Neural cell (in vitro differentiated cells): ENCODE measurements at regions not wholly inside any gene's neighbourhood (a gene's known extent, or its start where the extent isn't known, plus 50 kb on each side); places are given as distances from the start of the nearest gene placed in this dataset.

Experiments
- H2AFZ ChIP-seq: fragments of 200-600, 300-800 bp; sonication (generic), shearing (Covaris generic); 2 replicates; pipeline ENCODE4 v1.6.0; 2014; ENCODE audit warnings: low read depth, mild to moderate bottlenecking, antibody characterized with exemption, low read length, moderate library complexity
- H3F3A ChIP-seq: fragments of 200-600 bp; shearing (Covaris generic); 2 replicates; pipeline ENCODE4 v1.6.1; 2016; ENCODE audit warnings: mild to moderate bottlenecking, moderate library complexity, mixed read lengths, antibody characterized with exemption, low read length; ENCODE audit not compliant: insufficient read depth, poor library complexity, severe bottlenecking
- H3K27ac ChIP-seq: fragments of 200-600, 300-800 bp; sonication (generic), shearing (Covaris generic); 2 replicates; pipeline ENCODE4 v1.5.1; 2014; ENCODE audit warnings: mild to moderate bottlenecking, low read length, moderate library complexity
- H3K27me3 ChIP-seq: fragments of 300-800, 200-600 bp; sonication (generic), shearing (Covaris generic); 2 replicates; pipeline ENCODE4 v1.6.0; 2014; ENCODE audit warnings: mild to moderate bottlenecking, low read depth, low read length, moderate library complexity; ENCODE audit not compliant: insufficient read depth
- H3K36me3 ChIP-seq: fragments of 300-800, 200-600 bp; sonication (generic), shearing (Covaris generic); 2 replicates; pipeline ENCODE4 v1.5.1; 2014; ENCODE audit warnings: mild to moderate bottlenecking, antibody characterized with exemption, low read length, moderate library complexity; ENCODE audit not compliant: insufficient read depth
- H3K4me2 ChIP-seq: fragments of 300-800, 200-600 bp; sonication (generic), shearing (Covaris generic); 2 replicates; pipeline ENCODE4 v1.6.0; 2014; ENCODE audit warnings: mild to moderate bottlenecking, low read length
- H3K4me3 ChIP-seq: fragments of 300-800, 200-600 bp; sonication (generic), shearing (Covaris generic); 2 replicates; pipeline ENCODE4 v1.5.1; 2014; ENCODE audit warnings: mild to moderate bottlenecking, low read length, moderate library complexity
- H3K79me2 ChIP-seq: fragments of 200-600 bp; shearing (Covaris generic); replicated peaks from 2 replicates; pipeline ENCODE4 v1.6.0; 2014; ENCODE audit warnings: mild to moderate bottlenecking, low read length, moderate library complexity; ENCODE audit not compliant: insufficient read depth
- H3K9ac ChIP-seq: fragments of 300-800, 200-600 bp; sonication (generic), shearing (Covaris generic); 2 replicates; pipeline ENCODE4 v1.6.1; 2016; ENCODE audit warnings: mild to moderate bottlenecking, low read length, mixed read lengths
- H3K9me2 ChIP-seq: fragments of 200-600 bp; shearing (Covaris generic); 2 replicates; pipeline ENCODE4 v1.6.1; 2016; ENCODE audit warnings: mild to moderate bottlenecking, low read length, mixed read lengths; ENCODE audit not compliant: insufficient read depth
- H3K9me3 ChIP-seq: fragments of 200-600, 300-800 bp; sonication (generic), shearing (Covaris generic); 2 replicates; pipeline ENCODE4 v1.6.1; 2016; ENCODE audit warnings: mild to moderate bottlenecking, mixed run types, low read length, moderate library complexity, mixed read lengths
- H4K20me1 ChIP-seq: fragments of 200-600 bp; shearing (Covaris generic); 2 replicates; pipeline ENCODE4 v1.6.1; 2016; ENCODE audit warnings: mild to moderate bottlenecking, mixed run types; ENCODE audit not compliant: insufficient read depth
- CTCF ChIP-seq: fragments of 450-650 bp; IDR thresholded peaks from 2 replicates; pipeline ENCODE4 v1.5.1; 2014; ENCODE audit warnings: antibody characterized with exemption, mild to moderate bottlenecking, moderate library complexity; ENCODE audit not compliant: poor library complexity, severe bottlenecking
- EP300 ChIP-seq: fragments of 450-650 bp; conservative IDR thresholded peaks from 2 replicates; pipeline ENCODE4 v1.6.1; 2014; ENCODE audit warnings: antibody characterized with exemption, mild to moderate bottlenecking, moderate library complexity; ENCODE audit not compliant: poor library complexity, severe bottlenecking
- EZH2 ChIP-seq: fragments of 200-600, 300-800 bp; shearing (Covaris generic), sonication (generic); IDR thresholded peaks from 2 replicates; pipeline ENCODE4 v1.6.1; 2014; ENCODE audit warnings: antibody characterized with exemption, low read length, borderline replicate concordance, mild to moderate bottlenecking; ENCODE audit not compliant: insufficient read depth, poor library complexity, severe bottlenecking
- MXI1 ChIP-seq: fragments of 450-650 bp; conservative IDR thresholded peaks from 2 replicates; pipeline ENCODE4 v1.6.1; 2014; ENCODE audit warnings: antibody characterized with exemption, mild to moderate bottlenecking; ENCODE audit not compliant: poor library complexity, severe bottlenecking
- POLR2AphosphoS5 ChIP-seq: IDR thresholded peaks from 2 replicates; pipeline ENCODE4 v1.6.1; 2012
- RAD21 ChIP-seq: fragments of 450-650 bp; conservative IDR thresholded peaks from 2 replicates; pipeline ENCODE4 v1.6.1; 2014; ENCODE audit warnings: antibody characterized with exemption, mild to moderate bottlenecking, moderate library complexity
- REST ChIP-seq: IDR thresholded peaks from 2 replicates; pipeline ENCODE4 v1.6.1; 2012; ENCODE audit warnings: borderline replicate concordance
- SMC3 ChIP-seq: fragments of 450-650 bp; conservative IDR thresholded peaks from 2 replicates; pipeline ENCODE4 v1.6.1; 2014; ENCODE audit warnings: antibody characterized with exemption, mild to moderate bottlenecking, moderate library complexity; ENCODE audit not compliant: poor library complexity
- TAF1 ChIP-seq: IDR thresholded peaks from 2 replicates; pipeline ENCODE4 v1.6.1; 2012; ENCODE audit warnings: low read depth

GRCh38 chr1:218742467-218743262 is 397.5 kb downstream of the TGFB2 start:
- Histone ChIP-seq H3K9ac (no peak overlapping the region), H3K4me2 (no peak overlapping the region), H3K4me3 (no peak overlapping the region), H3K27ac (no peak overlapping the region), H3K36me3 (no peaks in the 10 kb centered on the region), H3K27me3 (no peaks in the 10 kb centered on the region), H3K9me3 (no peaks in the 10 kb centered on the region), H3F3A (no peaks in the 10 kb centered on the region), H2AFZ (no peak overlapping the region), H3K79me2 (no peaks in the 10 kb centered on the region), H3K9me2 (no peaks in the 10 kb centered on the region), H4K20me1 (no peaks in the 10 kb centered on the region)
- no peak for TF ChIP-seq SMC3
- no peak for TF ChIP-seq RAD21
- TF ChIP-seq EP300, result no peak
- TF ChIP-seq EZH2, result no peak
- no peak for TF ChIP-seq REST
- TF ChIP-seq POLR2AphosphoS5, result no peak
- TF ChIP-seq MXI1, result no peak
- no peak for TF ChIP-seq TAF1
- TF ChIP-seq CTCF, result no peak

GRCh38 chr1:218743861-218744505 is 398.8 kb downstream of the TGFB2 start:
- Histone ChIP-seq H3K79me2 (no peaks in the 10 kb centered on the region), H3K36me3 (no peaks in the 10 kb centered on the region), H3K27ac (no peak overlapping the region), H3K4me2 (no peak overlapping the region), H3K9me3 (no peaks in the 10 kb centered on the region), H3K9me2 (no peaks in the 10 kb centered on the region), H3F3A (no peaks in the 10 kb centered on the region), H3K4me3 (no peak overlapping the region), H4K20me1 (no peaks in the 10 kb centered on the region), H2AFZ (no peak overlapping the region), H3K27me3 (no peaks in the 10 kb centered on the region), H3K9ac (no peak overlapping the region)
- no peak for TF ChIP-seq EZH2
- TF ChIP-seq POLR2AphosphoS5, result no peak
- no peak for TF ChIP-seq MXI1
